NOMO-1 treated with dmso at 0.1 percent for 144 hours (cell line): ENCODE measurements at regions not wholly inside any gene's neighbourhood (a gene's known extent, or its start where the extent isn't known, plus 50 kb on each side); places are given as distances from the start of the nearest gene placed in this dataset.

Experiments used
- DNase-seq: peaks from one replicate; lab custom pipeline; 2025; ENCODE audit not compliant: unreplicated experiment; lab: John Stamatoyannopoulos, UW

GRCh38 chr16:6687593-6687992 is 645.1 kb upstream of the RBFOX1 start:
- DNase-seq, result no peak

GRCh38 chr16:6684076-6684673 is 648.5 kb upstream of the RBFOX1 start:
- DNase-seq, result no peak

- no peak for DNase-seq
These were observed 650.4 kb upstream of the RBFOX1 start for GRCh38 chr16:6682142-6682811.

GRCh38 chr16:6678586-6678985 is 654.1 kb upstream of the RBFOX1 start:
- no peak for DNase-seq

GRCh38 chr16:6674071-6674470 is 658.6 kb upstream of the RBFOX1 start:
- DNase-seq, result no peak

GRCh38 chr16:6672507-6672906 is 660.1 kb upstream of the RBFOX1 start:
- no peak for DNase-seq

GRCh38 chr16:6667393-6667792 is 665.3 kb upstream of the RBFOX1 start:
- DNase-seq, result no peak

GRCh38 chr16:6665126-6665525 is 667.5 kb upstream of the RBFOX1 start:
- DNase-seq, result no peak

- DNase-seq, result no peak
These were observed 669.0 kb upstream of the RBFOX1 start for GRCh38 chr16:6663668-6664067.

- DNase-seq, result no peak
These were observed 675.9 kb upstream of the RBFOX1 start for GRCh38 chr16:6656760-6657159.

- no peak for DNase-seq
These were observed 685.8 kb upstream of the RBFOX1 start for GRCh38 chr16:6646891-6647290.

GRCh38 chr16:6645768-6646568 is 686.7 kb upstream of the RBFOX1 start:
- no peak for DNase-seq

GRCh38 chr16:6644916-6645315 is 687.7 kb upstream of the RBFOX1 start:
- DNase-seq, result no peak

- peak; percentile 30 for DNase-seq
These were observed 689.5 kb upstream of the RBFOX1 start for GRCh38 chr16:6643080-6643686.

GRCh38 chr16:6642271-6642670 is 690.4 kb upstream of the RBFOX1 start:
- DNase-seq, result no peak

- no peak for DNase-seq
These were observed 691.6 kb upstream of the RBFOX1 start for GRCh38 chr16:6641091-6641490.

- no peak for DNase-seq
These were observed 696.2 kb upstream of the RBFOX1 start for GRCh38 chr16:6636457-6636856.

- DNase-seq, result no peak
These were observed 698.5 kb upstream of the RBFOX1 start for GRCh38 chr16:6634151-6634550.

- DNase-seq, result no peak
These were observed 699.2 kb upstream of the RBFOX1 start for GRCh38 chr16:6633456-6633855.

GRCh38 chr16:6629110-6629509 is 703.5 kb upstream of the RBFOX1 start:
- DNase-seq, result no peak

GRCh38 chr16:6625606-6626005 is 707.0 kb upstream of the RBFOX1 start:
- no peak for DNase-seq

GRCh38 chr16:6618874-6619273 is 713.8 kb upstream of the RBFOX1 start:
- no peak for DNase-seq
